Glutamatergic neuron (in vitro differentiated cells): ENCODE measurements at regions not wholly inside any gene's neighbourhood (a gene's known extent, or its start where the extent isn't known, plus 50 kb on each side); places are given as distances from the start of the nearest gene placed in this dataset.

Source experiments
- DNase-seq: peaks from one replicate; pipeline ENCODE4 v3.0.0; 2022
- H3K27ac Mint-ChIP-seq: one replicate; pipeline ENCODE4 v1.8.0; 2020; ENCODE audit warnings: mild to moderate bottlenecking, mixed read lengths, inconsistent platforms; ENCODE audit not compliant: unreplicated experiment
- H3K27me3 Mint-ChIP-seq: one replicate; pipeline ENCODE4 v1.8.0; 2020; ENCODE audit warnings: mild to moderate bottlenecking, moderate library complexity, mixed read lengths, inconsistent platforms; ENCODE audit not compliant: unreplicated experiment
- H3K36me3 Mint-ChIP-seq: one replicate; pipeline ENCODE4 v1.8.0; 2020; ENCODE audit warnings: mild to moderate bottlenecking, mixed read lengths, inconsistent platforms; ENCODE audit not compliant: unreplicated experiment
- H3K4me1 Mint-ChIP-seq: one replicate; pipeline ENCODE4 v1.8.0; 2020; ENCODE audit warnings: mild to moderate bottlenecking, low read depth, mixed read lengths, inconsistent platforms; ENCODE audit not compliant: unreplicated experiment
- H3K4me3 Mint-ChIP-seq: one replicate; pipeline ENCODE4 v1.8.0; 2020; ENCODE audit warnings: mild to moderate bottlenecking, mixed read lengths, inconsistent platforms; ENCODE audit not compliant: unreplicated experiment
- H3K9me3 Mint-ChIP-seq: one replicate; pipeline ENCODE4 v1.8.0; 2020; ENCODE audit warnings: mild to moderate bottlenecking, moderate library complexity, mixed read lengths, inconsistent platforms; ENCODE audit not compliant: unreplicated experiment
- CTCF ChIP-seq: fragments of 200-600 bp; sonication (generic); IDR thresholded peaks from one replicate; pipeline ENCODE4 v1.5.0; 2021; ENCODE audit not compliant: partially characterized antibody, unreplicated experiment

DNA sequence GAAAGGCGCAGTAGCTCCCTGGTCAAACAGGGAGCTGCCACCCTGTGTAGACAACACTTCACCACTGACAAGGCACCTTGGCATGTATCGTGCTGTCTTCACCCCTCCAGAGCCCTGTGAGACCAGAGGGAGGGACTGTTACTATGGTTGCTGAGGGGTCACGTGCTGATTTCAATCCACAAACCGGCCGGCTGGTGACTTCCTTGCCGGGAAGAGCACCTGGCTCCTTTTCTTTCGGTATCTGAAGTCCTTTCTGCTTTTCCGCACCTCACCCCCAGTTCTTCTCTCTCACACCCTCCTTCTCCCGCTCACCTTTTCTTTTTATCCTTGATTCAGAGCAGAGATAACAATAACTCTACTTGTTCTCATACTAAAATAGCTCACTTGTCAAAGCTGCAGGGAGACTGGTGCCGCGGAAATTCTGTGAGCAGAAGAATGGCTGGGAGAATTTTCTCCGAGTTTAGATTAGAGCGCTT is 327.2 kb downstream of the ZSWIM6 start:
- Mint-ChIP-seq H3K4me3 (no peak overlapping the region), H3K36me3 (no peaks in the 10 kb centered on the region)
- DNase-seq, result no peak

DNA sequence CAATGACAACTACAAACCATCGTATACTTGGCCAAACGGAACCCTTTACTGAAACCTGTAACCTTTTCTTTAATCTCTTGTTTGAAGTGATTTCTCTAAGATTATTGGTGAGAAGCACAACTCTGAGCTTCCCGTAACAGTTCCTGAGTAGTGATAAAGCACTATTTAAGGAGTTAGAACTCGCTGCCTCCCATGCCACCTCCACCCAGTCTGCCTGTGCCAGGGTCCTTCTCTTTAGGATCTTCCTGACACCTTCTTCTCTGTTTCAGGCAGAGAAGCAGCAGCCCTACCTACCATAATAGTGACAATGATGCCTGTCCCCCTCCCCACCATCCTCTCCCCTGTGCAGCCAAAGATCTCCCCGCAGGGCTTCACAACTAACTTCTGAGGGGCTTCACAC is 330.6 kb downstream of the ZSWIM6 start:
- H3K36me3 Mint-ChIP-seq, result no peaks in the 10 kb centered on the region
- H3K9me3 Mint-ChIP-seq, result peaks cover 3% of the 10 kb centered on the region
- DNase-seq, result no peak
- H3K4me1 Mint-ChIP-seq, result peaks cover 11% of the 10 kb centered on the region
- no peak for TF ChIP-seq CTCF
- H3K27ac Mint-ChIP-seq, result no peak overlapping the region
- H3K4me3 Mint-ChIP-seq, result no peak overlapping the region
- H3K27me3 Mint-ChIP-seq, result peaks cover 5% of the 10 kb centered on the region

More for the DNA sequence above, 327.2 kb downstream of the ZSWIM6 start:
- Mint-ChIP-seq H3K27me3 (peaks cover 7% of the 10 kb centered on the region), H3K4me1 (peaks cover 23% of the 10 kb centered on the region), H3K27ac (no peak overlapping the region), H3K9me3 (peaks cover 3% of the 10 kb centered on the region)
- TF ChIP-seq CTCF, result no peak

- Mint-ChIP-seq H3K9me3 (no peaks in the 10 kb centered on the region), H3K36me3 (no peaks in the 10 kb centered on the region), H3K4me3 (no peak overlapping the region), H3K4me1 (no peaks in the 10 kb centered on the region), H3K27me3 (peaks cover 2% of the 10 kb centered on the region), H3K27ac (no peak overlapping the region)
- no peak for DNase-seq
- no peak for TF ChIP-seq CTCF
Observed at GRCh38 chr5:61666064-61666621, 334.1 kb downstream of the ZSWIM6 start.

DNA sequence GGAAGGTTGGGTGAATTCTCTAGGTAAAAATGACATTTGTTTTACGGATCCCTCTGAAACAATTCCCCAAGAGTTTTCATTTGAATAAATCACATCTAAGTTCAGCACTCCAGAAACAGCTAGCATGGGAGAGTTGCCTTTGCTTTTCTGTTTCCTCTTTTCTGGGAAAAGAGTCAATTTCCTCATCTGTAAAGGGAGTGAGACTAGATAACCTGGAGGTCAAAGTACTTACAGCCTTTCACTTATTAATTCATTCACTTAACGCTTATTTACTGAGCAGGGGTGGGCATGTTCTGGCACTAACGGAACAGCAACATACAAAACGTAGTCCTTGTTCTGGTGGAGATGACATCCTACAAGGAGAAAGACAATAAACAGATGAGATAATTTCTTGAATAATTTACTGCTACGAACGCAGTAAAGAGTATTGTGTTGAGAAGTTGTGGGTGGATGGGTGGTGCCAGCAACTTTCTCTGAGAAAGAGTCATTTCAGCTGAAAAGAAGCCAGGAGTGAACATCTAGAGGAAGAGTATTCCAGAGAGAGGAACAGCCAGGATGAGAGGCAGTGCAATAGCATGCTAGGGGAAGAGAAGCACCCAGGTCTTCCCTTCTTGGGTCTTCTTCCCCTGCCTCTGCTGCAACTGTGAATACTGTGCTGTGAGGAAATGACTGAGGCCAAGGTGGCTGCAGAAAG is 335.6 kb downstream of the ZSWIM6 start:
- peaks cover 2% of the 10 kb centered on the region for H3K27me3 Mint-ChIP-seq
- no peak for TF ChIP-seq CTCF
- H3K27ac Mint-ChIP-seq, result no peak overlapping the region
- no peak overlapping the region for H3K4me3 Mint-ChIP-seq
- no peaks in the 10 kb centered on the region for H3K9me3 Mint-ChIP-seq
- H3K4me1 Mint-ChIP-seq, result no peaks in the 10 kb centered on the region
- H3K36me3 Mint-ChIP-seq, result peaks cover 2% of the 10 kb centered on the region
- DNase-seq, result no peak

DNA sequence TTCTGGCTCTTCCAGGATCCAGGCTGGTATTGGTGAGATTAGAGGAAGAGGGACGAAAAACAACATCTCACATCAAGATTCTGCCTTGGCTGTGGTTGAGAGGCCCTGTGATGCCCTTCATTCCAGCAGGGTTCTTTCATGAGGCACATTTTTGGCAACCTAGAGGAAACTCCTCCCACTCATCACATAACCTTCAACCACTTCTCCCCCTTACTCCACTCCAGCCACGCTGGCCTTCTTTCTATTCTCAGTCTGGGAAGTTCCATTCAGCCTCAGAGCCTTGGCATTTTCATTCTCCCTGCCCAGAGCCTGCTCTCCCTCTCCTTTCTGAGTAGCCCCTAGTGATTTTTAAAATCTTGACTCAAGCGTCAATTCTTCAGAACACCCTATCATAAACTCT is 337.5 kb downstream of the ZSWIM6 start:
- TF ChIP-seq CTCF, result no peak
- no peak overlapping the region for H3K4me3 Mint-ChIP-seq
- H3K36me3 Mint-ChIP-seq, result peaks cover 5% of the 10 kb centered on the region
- H3K9me3 Mint-ChIP-seq, result peaks cover 3% of the 10 kb centered on the region
- no peaks in the 10 kb centered on the region for H3K4me1 Mint-ChIP-seq
- H3K27ac Mint-ChIP-seq, result no peak overlapping the region
- H3K27me3 Mint-ChIP-seq, result no peaks in the 10 kb centered on the region
- no peak for DNase-seq
